Embryonic facial prominence (tissue), 1 donor: ENCODE measurements at regions not wholly inside any gene's neighbourhood (a gene's known extent, or its start where the extent isn't known, plus 50 kb on each side); places are given as distances from the start of the nearest gene placed in this dataset.

Experiments
- DNase-seq: peaks from one replicate; pipeline ENCODE4 v3.0.0-alpha.2; 2016; ENCODE audit errors: extremely low spot score

GRCh38 chr5:88544136-88544645 is 275.5 kb upstream of the TMEM161B start:
- DNase-seq, result no peak

GRCh38 chr5:88542786-88543185 is 274.1 kb upstream of the TMEM161B start:
- no peak for DNase-seq

GRCh38 chr5:88540471-88541115 is 271.9 kb upstream of the TMEM161B start:
- no peak for DNase-seq

GRCh38 chr5:88539693-88540365 is 271.2 kb upstream of the TMEM161B start:
- no peak for DNase-seq

- DNase-seq, result no peak
Observed at GRCh38 chr5:88539026-88539425, 270.4 kb upstream of the TMEM161B start.

- DNase-seq, result no peak
Observed at GRCh38 chr5:88536146-88536545, 267.5 kb upstream of the TMEM161B start.

GRCh38 chr5:88524941-88525340 is 256.3 kb upstream of the TMEM161B start:
- no peak for DNase-seq

- DNase-seq, result no peak
Observed at GRCh38 chr5:88519066-88519465, 250.4 kb upstream of the TMEM161B start.

- DNase-seq, result peak; percentile 11
Observed at GRCh38 chr5:88518131-88519016, 249.7 kb upstream of the TMEM161B start.

GRCh38 chr5:88515881-88516819 is 247.5 kb upstream of the TMEM161B start:
- DNase-seq, result no peak

GRCh38 chr5:88515068-88515467 is 246.4 kb upstream of the TMEM161B start:
- DNase-seq, result no peak

- no peak for DNase-seq
Observed at GRCh38 chr5:88509403-88509802, 240.8 kb upstream of the TMEM161B start.

GRCh38 chr5:88507261-88507660 is 238.6 kb upstream of the TMEM161B start:
- DNase-seq, result no peak

GRCh38 chr5:88503406-88503805 is 234.8 kb upstream of the TMEM161B start:
- DNase-seq, result no peak

GRCh38 chr5:88503041-88503345 is 234.3 kb upstream of the TMEM161B start:
- DNase-seq, result no peak

GRCh38 chr5:88502179-88503040 is 233.8 kb upstream of the TMEM161B start:
- no peak for DNase-seq

- no peak for DNase-seq
Observed at GRCh38 chr5:88495810-88496209, 227.2 kb upstream of the TMEM161B start.

- no peak for DNase-seq
Observed at GRCh38 chr5:88490874-88491273, 222.2 kb upstream of the TMEM161B start.

GRCh38 chr5:88489364-88489763 is 220.7 kb upstream of the TMEM161B start:
- DNase-seq, result no peak

- no peak for DNase-seq
Observed at GRCh38 chr5:88488561-88488960, 219.9 kb upstream of the TMEM161B start.
